MM.1S (cell line): ENCODE measurements at regions not wholly inside any gene's neighbourhood (a gene's known extent, or its start where the extent isn't known, plus 50 kb on each side); places are given as distances from the start of the nearest gene placed in this dataset.

Experiments
- EZH2 ChIP-seq: fragments of 300-600 bp; sonication (generic); optimal IDR thresholded peaks from 2 replicates; pipeline ENCODE3; 2017; ENCODE audit warnings: low read depth, mild to moderate bottlenecking, antibody characterized with exemption, low read length, mixed read lengths
- EZH2phosphoT487 ChIP-seq: fragments of 300-600 bp; sonication (generic); IDR thresholded peaks from 2 replicates; pipeline ENCODE4 v1.6.1; 2018; ENCODE audit warnings: antibody characterized with exemption, low read length
- TF ChIP-seq, protein P1 (sequence below): fragments of 300-600 bp; sonication (generic); IDR thresholded peaks from 2 replicates; pipeline ENCODE4 v1.5.1; 2016; ENCODE audit warnings: antibody characterized with exemption, low read length, mixed read lengths

DNA sequence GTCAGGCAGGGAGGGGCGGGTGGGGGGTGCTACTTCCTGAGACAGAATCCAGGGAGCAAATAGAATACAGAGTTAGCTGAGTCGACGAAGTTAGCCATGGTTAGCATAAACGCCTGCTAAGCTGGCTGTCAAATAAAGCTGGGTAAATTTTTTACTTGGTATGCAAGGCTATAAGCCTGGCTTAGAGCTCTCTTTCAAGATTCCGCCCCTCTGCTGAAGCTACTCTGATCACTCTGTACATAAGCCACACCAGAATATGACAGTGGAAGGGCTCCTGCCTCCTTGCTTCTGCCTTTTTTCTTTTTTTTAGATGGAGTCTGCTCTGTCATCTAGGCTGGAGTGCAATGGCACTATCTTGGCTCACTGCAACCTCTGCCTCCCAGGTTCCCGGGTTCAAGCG lies 58.3 kb downstream of the CYRIA start:
- TF ChIP-seq, protein P1, sequence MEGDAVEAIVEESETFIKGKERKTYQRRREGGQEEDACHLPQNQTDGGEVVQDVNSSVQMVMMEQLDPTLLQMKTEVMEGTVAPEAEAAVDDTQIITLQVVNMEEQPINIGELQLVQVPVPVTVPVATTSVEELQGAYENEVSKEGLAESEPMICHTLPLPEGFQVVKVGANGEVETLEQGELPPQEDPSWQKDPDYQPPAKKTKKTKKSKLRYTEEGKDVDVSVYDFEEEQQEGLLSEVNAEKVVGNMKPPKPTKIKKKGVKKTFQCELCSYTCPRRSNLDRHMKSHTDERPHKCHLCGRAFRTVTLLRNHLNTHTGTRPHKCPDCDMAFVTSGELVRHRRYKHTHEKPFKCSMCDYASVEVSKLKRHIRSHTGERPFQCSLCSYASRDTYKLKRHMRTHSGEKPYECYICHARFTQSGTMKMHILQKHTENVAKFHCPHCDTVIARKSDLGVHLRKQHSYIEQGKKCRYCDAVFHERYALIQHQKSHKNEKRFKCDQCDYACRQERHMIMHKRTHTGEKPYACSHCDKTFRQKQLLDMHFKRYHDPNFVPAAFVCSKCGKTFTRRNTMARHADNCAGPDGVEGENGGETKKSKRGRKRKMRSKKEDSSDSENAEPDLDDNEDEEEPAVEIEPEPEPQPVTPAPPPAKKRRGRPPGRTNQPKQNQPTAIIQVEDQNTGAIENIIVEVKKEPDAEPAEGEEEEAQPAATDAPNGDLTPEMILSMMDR, result no peak
- no peak for TF ChIP-seq EZH2
- no peak for TF ChIP-seq EZH2phosphoT487
